GM18502 (cell line): ENCODE measurements at regions not wholly inside any gene's neighbourhood (a gene's known extent, or its start where the extent isn't known, plus 50 kb on each side); places are given as distances from the start of the nearest gene placed in this dataset.
"Not testable (repeated sequence)": the region's sequence is repeated elsewhere in the genome, so short reads cannot be mapped to it uniquely, and the experiment has no call there.

Source experiments
- ATAC-seq: cut with Tn5 transposase; IDR thresholded peaks from one replicate; pipeline ENCODE4 v1.9.1; 2021; ENCODE audit warnings: mild to moderate bottlenecking; ENCODE audit not compliant: unreplicated experiment, poor library complexity

DNA sequence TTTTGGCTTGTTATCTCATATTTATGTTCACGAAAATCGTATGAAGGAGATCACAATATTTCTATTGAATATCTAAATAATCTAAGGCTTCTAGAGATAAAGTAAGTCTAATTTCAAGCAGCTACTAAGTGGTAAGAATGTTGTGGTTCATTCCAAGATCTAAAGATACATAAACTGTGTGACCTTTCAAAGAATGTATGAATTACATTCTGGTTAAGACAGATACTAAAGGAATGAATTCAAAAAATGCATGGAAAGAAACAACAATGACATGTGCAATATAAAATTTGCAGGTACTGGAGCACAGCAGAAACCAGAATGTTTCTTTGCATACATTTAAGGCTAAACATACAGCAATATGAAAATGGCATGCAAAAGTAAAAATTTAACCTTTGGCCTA lies 1214.6 kb downstream of the CDH8 start:
- ATAC-seq: no peak

DNA sequence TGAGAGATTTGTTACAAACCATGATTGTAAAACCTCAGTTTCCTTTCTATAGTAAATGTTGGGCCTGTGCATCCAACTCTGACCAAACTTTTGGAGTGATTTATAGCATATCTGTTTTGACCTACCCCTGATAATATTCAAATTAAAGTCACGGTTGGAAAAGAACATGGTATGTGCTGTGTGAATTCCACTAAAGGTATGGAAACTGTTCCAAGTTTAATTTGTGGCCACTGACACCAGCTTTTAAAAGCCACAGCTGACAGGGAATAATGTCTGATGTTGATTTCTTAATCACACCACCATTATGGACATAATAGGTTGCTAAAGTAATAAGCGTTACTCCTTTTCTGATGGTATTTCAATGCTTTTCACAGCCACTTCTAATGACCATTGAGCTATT lies 1215.9 kb downstream of the CDH8 start:
- ATAC-seq: no peak

DNA sequence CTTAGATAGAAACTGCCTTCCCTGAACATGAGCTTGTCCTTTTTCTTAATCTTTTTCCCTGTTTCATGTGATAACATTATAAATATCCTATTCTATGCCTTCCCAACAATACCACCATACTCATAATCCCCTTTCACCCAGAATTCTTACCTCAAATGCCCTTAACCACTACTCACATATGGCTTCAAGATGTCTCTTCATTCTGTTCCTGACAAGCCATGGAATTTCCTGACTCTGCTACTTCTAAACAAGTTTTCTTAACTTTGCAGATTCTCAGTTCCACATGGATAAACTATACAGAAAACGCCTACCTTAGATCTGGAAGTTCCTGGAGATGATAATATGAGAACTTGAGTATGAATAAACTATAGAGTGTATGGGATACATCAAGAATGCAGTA lies 1217.8 kb downstream of the CDH8 start:
- no peak for ATAC-seq

DNA sequence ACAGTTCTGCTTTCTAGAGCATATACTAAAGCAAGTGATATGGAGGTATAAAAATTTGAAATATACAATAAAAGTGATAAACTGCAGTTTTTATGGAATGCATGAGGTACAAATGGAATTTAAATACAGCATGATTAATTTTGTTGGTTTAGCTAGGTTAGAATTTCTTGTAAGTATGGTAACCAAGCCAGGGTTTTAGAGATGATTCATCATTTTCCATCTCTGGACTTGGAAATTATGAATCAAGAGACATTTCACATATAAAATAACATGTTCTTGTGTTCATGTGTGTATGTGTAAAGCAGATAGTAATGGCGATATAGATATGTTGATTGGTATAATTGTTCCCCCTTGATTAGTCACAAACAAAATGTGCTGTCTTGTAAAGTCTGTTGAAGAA lies 1219.8 kb downstream of the CDH8 start:
- no peak for ATAC-seq

DNA sequence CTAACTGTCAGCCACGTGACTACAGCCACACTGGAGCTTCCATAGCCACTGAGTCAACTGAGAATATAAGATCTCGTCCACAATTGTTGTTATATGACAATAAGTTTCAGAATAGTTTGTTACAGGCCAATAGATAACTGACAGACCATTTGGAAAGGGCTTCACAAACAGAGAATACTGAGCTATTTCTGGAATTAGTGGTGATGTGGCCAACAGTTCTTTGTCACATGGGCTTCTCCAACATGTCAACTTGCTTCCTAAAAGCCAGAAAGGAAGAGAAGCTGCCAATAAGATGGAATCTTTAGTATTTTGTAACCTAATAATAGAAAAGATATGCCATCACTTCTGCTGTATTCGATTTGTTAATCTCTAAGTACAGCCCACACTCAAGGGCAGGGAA lies 1220.4 kb downstream of the CDH8 start:
- no peak for ATAC-seq

DNA sequence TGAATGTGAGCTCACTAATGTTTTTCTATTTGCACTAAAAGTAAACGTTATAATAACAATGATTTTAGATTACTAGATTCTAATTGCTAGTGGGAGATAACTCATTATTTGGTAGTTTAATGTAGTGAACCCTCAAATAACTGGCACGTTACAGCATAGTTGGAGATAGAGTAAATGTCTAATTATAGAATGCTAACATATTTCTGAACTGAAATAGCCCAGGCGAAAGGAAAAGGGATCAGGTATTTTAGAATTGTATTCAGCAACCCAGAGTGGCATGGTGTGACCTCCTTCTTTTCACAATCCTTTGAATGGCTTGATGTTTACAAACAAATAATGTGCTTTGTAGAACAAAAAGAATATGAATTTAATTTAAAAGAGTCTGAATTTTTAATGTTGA lies 1221.2 kb downstream of the CDH8 start:
- no peak for ATAC-seq

DNA sequence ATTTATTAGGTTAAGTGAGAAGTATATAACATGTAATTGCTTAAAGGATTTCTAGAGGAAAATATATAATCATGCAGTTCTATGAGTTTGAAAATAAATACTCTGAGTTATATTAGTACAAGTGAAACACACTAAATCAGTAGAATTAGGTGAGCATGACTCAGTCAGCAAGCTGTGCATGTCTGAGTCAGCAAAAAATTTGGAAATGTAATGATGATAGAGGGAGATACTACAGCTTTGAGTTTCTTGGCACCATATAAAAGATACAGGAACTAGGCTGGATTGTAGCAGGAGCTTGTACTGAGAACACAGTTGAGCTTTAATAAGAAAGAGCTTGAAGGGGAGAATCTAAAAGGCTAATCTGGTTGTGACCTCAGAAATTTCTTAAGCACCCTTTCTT lies 1224.6 kb downstream of the CDH8 start:
- ATAC-seq: no peak

DNA sequence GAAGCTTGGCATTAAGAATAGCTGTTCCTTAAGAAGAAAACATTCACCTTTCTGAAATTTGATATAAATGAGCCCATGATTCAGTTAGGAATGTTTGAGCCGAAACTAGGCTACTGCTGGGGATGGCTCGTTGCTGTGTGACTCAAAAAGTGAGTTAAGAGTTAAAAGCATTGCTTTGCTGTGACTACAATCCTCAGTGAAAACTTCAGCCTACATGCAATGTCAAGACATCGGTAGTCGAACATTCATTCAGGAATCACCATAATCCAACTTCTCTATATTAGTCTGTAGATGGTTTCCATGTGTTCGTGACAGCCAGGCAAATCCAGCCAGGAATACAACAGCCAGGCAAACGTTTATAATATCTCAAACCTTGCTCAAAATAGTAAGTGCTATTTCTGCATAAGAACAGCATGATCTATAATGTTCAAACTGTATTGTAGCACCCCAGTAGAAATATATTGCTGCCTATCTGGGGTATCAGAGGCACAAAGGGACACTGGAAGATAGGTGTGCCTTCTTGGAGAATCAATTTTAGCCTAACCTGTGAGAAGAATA lies 1225.1 kb downstream of the CDH8 start:
- ATAC-seq: no peak

DNA sequence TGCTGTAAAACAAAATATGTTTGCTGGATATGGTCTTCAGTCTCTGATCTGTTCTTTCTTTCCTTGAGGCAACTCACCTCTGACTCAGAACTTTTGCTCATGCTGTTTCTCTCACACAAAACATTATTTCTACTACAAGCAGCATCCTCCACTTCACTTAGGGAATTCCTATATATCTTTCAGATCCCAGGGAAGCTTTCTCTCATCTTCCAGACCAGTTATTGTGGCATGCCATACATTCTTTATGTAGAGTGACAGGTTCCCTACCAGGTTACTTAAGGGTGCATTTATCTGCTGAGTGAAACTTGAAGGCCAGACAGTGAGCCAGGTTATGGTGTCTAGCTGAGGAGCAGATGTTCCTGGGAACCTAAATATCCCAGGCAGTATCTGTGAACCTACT lies 1226.0 kb downstream of the CDH8 start:
- no peak for ATAC-seq

DNA sequence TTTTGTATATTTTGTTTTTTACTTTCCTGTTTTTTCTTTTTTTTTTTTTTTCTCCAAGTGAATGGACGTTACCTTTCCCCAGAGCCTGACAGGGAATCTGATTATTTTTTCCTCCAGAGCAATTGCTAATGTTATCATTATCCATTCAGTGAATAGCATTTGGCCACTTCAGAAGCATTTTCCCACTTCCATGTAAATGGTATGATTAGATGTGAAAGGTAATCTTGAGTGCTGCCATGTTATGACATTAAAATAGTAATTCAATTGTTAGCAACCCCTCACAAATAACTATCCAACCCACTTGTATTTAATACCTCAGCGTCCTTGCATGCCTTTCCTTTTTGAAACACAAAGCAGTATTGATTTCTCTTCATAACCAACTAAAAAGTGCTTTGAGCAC lies 1243.8 kb downstream of the CDH8 start:
- ATAC-seq: no peak

DNA sequence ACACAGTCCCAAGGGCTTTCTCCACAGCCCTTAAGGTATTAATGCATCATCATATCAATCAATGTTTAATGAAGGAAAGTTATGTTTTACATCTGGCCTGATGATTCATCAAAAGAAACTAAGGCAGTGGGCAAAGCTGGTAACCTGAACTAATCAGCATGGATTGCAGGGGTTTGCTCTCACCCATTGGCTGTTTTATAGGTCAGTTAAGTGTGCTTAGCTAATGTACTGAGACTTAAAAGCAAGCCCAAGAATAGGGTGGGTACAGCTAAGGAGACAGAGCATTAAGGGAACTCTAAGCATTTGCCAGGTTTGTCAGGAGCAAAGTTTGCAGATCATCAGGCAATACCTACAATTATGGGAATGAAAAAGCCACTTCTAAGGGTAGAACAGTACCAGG lies 1247.6 kb downstream of the CDH8 start:
- no peak for ATAC-seq

DNA sequence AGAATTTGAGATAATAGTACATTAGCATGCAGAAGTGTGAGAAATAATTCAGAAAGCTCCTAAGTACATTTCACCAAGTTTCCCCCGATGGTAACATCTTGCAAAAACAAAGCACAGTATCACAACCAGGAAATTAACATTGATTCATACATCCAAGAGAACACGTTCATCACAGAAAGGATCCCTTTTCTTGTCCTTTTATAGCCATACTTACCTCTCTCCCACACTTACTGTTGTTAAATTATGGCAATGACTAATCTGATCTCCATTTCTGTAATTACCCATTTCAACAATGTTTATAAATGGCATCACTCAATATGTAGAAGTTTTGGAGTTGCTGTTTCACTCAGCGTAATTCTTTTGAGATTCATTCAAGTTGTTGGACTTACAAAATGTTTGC lies 1260.0 kb downstream of the CDH8 start:
- no peak for ATAC-seq

DNA sequence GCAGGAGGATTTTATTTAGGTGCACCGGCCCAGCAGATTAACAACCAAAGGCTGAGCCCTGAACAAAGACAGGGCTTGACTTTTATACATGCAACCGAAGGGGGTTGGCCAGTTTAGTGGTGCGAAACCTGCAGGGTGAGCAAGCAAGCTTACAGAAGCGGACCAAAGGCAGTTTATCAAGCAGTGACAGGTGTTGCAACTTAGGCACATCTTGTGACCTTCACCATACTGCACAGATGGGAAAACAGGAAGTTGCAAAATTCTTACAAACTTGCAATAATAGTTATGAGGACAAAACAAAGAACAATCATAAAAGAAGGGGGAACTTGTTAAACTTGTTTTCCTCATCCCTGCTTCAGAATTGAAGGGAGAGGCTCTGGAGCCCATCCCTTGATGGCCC lies 1265.1 kb downstream of the CDH8 start:
- no peak for ATAC-seq

DNA sequence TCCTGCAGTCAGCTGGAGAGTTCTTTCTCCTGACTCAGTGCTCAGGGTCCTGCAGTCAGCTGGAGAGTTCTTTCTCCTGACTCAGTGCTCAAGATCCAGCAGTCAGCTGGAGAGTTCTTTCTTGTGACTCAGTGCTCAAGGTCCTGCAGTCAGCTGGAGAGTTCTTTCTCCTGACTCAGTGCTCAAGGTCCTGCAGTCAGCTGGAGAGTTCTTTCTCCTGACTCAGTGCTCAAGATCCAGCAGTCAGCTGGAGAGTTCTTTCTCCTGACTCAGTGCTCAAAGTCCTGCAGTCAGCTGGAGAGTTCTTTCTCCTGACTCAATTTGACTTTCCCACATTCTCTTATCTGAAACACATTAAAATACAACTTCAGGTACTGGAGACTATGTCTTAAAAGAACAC lies 1265.9 kb downstream of the CDH8 start:
- ATAC-seq: not testable (repeated sequence)

DNA sequence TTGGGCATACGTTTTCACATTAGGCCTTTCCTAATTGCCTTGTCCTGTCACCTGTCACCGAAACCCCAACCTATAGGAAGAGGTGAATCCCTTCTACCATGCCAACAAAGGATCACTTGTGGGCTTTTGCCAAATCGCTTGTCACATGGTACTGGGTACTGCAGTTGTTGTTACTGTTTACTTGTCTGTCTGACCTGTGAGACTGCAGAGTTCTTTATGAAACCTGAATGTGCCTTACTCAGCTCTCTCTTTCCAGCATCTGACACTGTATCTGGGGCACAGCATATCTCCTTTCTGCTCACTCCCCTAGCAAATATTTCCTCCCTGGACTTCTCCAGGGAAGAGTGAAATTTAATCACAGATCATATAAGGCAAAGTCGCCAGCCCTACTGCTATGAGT lies 1272.4 kb downstream of the CDH8 start:
- ATAC-seq: no peak

DNA sequence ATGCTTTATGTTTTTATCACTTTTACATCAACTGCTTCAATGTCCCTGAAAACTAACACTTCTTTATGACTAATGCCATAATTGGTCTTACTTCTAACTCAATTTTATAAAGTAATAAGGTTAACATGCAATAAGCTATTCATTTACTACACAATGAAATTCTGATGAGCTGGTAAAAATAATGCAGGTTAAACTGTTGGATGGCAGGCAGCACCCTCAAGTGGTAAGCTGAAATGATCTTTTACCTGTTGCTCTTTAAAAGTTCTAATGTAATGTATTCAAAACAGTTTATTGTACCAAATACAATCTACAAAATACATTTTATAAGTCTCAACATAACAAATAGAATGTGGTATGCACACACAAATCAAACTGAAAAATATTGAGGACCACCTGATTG lies 1280.3 kb downstream of the CDH8 start:
- ATAC-seq: no peak

DNA sequence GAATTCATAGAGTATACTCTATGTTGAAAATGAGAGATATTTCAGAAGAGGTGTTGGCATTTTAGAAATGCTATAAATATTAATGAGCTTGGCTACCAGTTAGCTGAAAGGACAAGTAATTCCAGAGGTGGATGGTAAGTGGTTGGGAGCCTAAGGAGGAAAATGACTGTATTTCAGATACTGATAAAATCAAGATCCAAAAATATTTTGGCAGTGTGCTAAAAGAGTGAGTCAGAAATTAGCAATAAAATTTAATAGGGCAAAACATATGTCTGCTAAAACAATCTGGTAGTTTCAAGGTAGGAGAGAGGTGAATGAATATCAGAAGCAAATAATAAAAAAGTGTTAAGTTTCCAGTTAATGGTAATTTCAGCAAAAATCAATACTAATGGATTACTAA lies 1287.9 kb downstream of the CDH8 start:
- ATAC-seq: no peak

DNA sequence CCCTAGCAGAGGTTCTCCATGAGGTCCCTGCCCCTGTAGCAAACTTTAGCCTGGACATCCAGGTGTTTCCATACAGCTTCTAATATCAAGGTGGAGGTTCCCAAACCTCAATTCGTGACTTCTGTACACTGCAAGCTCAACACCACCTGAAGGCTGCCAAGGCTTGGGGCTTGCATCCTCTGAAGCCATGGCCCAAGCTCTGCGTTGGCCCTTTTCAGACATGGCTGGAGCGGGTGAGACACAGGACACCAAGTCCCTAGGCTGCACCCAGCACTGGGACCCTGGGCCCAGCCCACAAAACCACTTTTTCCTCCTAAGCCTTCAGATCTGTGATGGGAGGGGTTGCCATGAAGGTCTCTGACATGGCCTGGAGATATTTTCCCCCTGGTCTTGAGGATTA lies 1292.0 kb downstream of the CDH8 start:
- ATAC-seq: no peak

DNA sequence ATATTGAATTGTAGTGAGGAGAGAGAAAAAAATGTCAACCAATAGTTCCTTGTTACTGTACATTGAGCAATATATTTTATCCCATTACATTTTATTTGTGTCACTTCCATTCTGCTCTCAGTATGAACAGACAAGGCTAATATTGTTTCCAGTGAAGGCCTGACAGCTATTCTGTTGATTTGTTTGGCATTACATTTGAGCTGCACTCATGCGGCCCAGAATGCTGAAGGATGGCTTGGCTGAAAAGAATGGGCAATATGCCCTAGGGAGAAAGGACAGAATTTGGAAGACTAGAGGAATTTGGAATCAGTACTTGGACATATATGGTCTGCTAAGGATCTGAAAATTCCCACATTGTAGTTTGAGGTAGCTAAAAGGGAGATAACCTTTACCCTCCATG lies 1294.4 kb downstream of the CDH8 start:
- ATAC-seq: no peak

DNA sequence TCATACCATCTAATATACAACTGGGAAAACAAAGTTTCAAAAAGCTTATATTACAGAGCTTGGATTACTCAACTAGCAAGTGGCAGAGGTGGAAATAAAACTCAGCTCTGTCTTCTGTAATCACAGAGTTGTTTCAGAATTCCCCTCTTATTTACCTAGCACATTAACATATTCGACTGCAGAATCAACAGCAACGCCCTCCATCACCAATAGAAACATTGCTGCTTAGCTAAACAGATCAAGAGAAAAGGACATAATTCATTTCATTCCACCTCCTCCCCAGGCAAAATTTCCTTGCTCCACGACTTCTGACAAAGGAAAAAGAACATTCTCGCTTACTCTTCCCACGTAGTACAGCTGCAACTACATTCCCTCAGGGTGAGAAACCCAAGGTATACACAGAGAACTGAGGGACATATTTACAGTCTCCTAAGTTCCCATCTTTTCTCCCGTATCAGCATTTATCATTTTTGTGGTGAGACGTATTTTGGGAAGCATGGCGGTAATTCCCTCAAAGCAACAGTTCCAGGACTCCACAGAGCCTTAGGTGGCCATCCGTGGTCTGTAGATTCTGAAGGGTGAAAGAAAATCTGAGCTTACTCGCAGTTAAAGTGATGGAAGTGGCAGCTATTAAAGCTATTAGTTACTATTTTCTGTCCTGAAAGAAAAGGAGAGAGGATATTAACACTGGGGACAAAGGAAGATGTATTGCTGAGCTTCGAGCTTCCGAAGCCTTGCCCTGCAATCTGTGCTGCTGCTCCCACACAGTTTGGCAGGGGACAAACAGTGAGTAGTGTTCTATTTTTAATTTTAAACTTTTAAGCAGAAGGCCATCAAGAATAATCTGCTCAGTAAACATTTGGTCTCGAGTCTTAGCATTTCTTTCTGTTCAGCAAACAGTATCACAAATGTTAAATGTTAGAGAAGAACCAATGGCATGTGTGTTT lies 1296.2 kb downstream of the CDH8 start:
- ATAC-seq: no peak

DNA sequence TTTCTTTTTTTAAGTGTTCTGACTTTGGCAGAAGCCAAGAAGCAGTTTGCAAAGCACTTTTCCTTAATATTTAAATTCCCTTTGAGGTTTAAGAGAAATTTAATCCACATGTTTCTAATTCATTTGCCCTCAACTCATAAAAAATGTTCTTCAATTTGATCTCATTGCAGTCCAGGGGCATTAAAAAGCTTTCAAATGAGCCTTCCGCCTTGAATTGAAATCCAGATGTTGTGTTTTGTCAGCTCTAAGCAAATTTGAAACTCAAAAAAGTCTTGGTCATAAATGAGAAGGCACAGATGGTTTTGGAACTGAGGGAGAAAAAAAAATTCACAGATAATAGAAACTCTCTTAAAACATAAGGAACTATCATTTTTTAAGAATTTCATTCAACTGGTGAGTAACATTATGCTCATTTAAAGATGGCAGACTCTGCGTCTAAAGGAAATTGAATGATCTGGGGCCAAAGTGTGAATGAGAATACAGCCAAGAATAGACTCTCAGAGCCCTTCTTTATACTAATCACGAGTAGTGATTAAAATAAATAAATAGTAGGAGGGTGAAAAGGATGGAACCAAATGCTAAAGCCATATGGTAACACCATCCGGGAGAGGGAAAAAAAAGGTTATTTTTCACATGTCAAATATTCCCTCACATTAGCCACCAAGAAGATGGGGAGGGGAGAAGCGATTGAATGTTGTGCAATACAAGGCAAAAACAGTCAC lies 1304.7 kb downstream of the CDH8 start:
- ATAC-seq: no peak
